HG02642 (cell line): ENCODE measurements at regions not wholly inside any gene's neighbourhood (a gene's known extent, or its start where the extent isn't known, plus 50 kb on each side); places are given as distances from the start of the nearest gene placed in this dataset.

Source experiments
- ATAC-seq: cut with Tn5 transposase; IDR thresholded peaks from one replicate; pipeline ENCODE4 v1.9.1; 2021; ENCODE audit warnings: mild to moderate bottlenecking; ENCODE audit not compliant: unreplicated experiment, poor library complexity

- no peak for ATAC-seq
Measured at GRCh38 chr10:35754519-35754918, 112.4 kb upstream of the FZD8 start.

DNA sequence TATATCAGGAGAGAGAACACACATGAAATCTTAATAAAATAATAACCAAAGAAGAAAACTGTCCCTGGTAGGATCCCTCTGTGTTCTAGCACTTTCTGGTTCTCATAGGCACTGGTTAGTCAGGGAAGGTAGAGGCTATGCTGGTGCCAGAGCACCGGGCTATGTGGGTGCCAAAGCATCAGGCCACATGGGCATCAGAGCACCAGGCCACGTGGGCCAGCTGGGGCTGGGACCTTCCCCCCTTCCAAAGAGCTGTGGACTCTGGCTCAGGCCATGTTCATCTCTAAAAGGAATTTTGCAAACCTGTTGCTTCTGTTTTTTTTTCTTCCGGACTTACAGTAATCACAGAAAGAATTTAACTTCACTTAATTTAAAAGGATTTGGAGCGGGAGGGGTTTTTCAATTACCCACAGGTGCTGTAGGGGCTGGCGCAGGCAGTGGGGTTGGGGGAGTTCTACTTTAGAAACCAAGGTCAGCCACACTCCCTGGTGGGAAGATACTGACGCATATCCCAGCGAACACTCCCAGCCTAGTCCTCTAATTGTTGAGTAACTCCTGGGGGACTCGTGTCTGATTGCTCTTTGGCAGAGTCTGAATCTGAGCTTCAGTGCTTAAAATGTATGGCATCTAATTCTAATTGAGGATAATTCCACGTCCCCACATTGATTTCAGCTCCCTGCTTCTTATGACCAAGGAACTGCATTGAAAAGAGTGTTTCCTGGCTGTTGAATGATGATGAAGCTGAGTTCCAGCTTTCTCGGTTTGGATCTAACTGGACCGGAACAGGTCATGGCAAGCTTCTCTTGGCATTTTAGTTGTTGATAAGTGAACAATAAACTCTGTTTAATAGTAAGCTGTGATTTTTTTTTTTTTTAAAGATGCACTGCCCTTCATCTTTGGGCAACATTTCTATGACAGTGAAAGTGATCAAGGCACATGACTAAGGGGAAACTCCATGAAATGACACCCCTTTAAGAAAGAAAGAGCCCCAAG lies 110.7 kb upstream of the FZD8 start:
- ATAC-seq = no peak

DNA sequence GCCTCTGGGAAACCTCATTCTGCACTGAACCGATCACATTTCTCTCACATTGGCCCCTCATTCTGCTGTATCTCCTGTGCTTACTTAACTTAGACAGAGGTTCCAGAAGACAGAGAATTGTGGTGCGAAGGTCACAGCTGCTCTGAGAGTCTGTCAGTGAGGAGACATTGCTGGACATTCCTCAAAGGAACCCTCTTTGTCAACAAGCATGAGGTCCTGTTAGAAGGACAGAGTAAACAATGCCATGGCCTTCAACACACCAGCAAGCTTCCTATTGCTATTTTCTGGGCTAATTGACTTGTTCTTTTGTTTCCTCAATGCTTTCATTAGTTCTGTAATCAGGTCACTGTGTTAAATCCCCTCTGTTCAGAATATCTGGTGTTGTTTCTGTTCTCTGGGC lies 109.3 kb upstream of the FZD8 start:
- no peak for ATAC-seq

DNA sequence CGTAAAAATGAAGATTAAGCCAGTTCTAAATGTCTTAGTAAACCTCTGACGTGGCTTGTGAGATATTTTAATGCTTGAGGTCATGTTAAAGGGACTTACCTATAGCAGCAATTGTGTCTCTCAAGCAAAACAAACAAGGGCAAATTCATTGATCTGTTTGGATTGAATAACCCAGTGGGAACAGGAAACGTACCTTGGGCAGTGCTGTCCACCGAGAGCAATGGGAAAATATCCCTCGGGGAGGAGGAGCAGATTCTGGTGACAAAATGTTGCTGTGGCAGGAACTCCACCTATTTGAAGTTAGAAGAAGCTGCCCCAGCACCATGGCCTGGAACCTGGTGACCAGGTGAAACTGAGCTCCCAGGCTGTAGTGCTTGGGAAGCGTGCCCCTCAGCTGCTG lies 107.1 kb upstream of the FZD8 start:
- no peak for ATAC-seq

GRCh38 chr10:35745617-35746403 lies 103.7 kb upstream of the FZD8 start:
- no peak for ATAC-seq

DNA sequence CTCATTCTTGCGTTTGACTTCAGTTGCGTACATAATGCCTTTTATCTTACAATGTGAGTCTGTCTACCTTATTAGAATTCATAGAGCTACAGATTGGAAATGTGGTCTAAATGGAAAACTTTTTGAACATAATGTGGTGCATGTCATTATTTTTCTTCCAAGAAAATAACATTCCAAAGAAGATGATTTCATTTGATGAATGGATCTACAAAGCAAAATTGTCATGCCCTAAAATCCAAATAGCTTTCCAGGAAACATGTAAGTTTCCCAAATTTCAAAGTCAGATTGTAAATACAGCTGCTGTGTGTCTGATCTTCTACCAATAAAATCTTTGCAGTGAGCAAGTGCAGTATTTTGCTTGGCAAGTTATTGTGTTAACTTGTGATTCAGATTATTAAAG lies 101.8 kb upstream of the FZD8 start:
- ATAC-seq = no peak

- ATAC-seq = no peak
Measured at GRCh38 chr10:35743351-35743750, 101.3 kb upstream of the FZD8 start.

- ATAC-seq = no peak
Measured at GRCh38 chr10:35739998-35740397, 97.9 kb upstream of the FZD8 start.

DNA sequence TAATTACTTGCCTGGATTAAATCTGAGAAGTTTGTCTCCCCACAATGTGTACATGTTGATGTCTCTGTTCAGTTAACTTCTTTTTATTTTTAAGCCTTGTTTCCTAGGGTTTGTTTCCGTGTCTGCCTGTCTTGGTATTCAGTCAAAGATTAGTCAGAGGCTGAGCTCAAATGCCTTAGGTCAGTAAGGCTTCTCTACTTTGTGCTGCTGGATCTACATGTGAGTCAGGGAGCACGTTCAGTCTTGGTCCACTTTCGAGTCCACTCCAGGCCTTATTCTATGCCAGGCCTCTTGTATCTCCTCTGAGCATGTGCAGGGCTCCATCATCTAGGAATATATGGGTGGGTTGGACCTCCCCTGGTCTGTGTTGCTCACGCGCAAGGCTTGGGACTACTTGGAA lies 93.3 kb upstream of the FZD8 start:
- no peak for ATAC-seq

DNA sequence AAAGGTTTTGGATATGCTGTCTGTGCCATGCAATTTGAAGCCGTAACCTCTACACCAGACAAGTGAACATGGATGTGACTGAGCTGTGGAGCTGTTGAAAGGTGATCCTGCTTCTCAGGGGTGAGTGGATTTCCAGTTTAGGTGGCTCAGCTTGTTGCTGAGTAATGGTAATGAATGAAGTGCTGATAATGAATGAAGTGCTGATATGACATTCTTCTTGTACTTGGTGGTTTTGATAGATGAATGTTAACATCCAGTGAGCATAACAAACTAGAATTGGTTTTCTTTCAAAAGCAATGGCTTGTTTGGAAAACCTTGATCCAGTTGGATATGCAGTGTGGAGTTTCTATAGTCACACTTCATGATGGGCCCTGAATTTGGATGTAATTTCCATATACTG lies 89.7 kb upstream of the FZD8 start:
- no peak for ATAC-seq

DNA sequence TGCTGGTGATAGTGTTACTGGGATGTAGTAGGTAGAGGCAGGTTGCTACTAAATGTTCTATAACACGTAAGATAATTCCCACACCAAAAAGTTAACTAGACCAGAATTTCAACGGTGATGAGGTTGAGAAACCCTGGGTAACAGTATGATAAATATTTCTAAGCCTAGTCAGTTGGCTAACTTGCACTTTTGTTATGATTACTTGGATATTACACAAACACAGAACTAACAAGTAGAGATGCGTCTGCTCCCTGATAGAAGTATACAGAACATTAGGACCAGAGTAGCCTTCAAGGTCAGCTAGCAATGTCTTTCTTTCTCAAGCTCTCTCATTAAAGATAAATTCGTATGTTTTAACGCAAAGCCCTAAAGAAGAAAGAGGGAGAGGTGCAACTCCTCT lies 86.2 kb upstream of the FZD8 start:
- no peak for ATAC-seq

GRCh38 chr10:35726846-35727245 lies 84.8 kb upstream of the FZD8 start:
- no peak for ATAC-seq

GRCh38 chr10:35723992-35724391 lies 81.9 kb upstream of the FZD8 start:
- ATAC-seq = no peak

DNA sequence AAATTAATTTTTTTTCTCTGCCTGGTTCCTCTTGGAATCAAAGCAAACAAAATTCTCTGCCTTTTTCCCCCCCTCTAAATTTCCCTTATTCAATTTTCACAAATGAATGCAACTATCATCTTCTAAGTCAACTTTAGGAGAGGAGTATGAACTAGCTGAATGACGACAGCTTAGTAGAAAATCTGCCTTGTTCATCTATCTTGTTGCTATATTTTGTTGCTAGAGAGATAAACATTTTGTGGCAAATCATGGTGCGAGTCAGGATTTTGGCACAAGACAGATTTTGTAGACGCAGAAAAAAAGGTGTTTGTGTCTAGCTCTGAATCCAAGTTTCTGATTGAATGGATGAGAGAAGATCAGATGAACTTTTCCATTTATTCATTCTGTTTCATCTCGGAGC lies 81.0 kb upstream of the FZD8 start:
- ATAC-seq = no peak

GRCh38 chr10:35722636-35723035 lies 80.5 kb upstream of the FZD8 start:
- no peak for ATAC-seq

- ATAC-seq = no peak
Measured at GRCh38 chr10:35722226-35722625, 80.1 kb upstream of the FZD8 start.

GRCh38 chr10:35720366-35720765 lies 78.3 kb upstream of the FZD8 start:
- no peak for ATAC-seq

- no peak for ATAC-seq
Measured at GRCh38 chr10:35716776-35717175, 74.7 kb upstream of the FZD8 start.

GRCh38 chr10:35712486-35712885 lies 70.4 kb upstream of the FZD8 start:
- ATAC-seq = no peak

DNA sequence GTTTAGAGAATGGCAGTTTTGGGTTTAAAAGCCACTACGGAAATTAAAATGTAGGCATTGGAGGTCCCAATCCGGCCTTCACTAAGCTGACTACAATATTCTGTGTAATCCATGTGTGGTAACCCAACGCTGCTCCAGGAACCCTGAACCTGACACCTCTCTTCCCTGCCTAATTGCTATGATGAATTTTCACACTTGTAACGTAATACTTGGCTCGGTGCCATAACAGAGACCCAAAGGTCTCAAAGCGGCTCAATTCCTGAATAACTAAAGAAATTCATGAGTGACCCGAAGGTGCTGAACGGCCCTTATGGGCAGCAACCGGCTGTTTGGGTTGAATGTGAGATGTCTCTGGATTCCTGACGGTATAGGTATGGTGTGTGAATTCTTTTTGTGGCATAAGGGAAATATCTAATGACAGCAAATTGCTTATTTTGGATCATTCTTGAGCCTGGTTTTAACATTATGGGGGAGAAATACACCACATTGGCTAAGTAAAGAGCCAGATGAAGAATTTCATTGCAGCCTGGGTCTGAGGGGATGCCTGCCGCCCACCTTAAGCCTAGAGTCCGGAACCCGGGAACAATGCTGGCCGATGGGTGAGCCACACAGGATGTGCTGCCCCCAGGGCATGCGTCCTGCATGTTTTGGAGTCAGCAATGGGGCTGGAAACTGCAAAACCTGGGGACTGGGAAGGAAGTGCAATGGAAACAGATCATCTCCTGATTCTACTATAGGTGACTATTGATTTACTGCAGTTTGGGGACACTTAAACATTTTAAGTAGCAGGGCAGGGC lies 69.7 kb upstream of the FZD8 start:
- ATAC-seq = no peak
